HepG2 (cell line): ENCODE measurements at regions not wholly inside any gene's neighbourhood (a gene's known extent, or its start where the extent isn't known, plus 50 kb on each side); places are given as distances from the start of the nearest gene placed in this dataset.

ENCODE experiments used
- ATAC-seq: fragments of 200-7000 bp; cut with Tn5 transposase; 3 replicates; pipeline ENCODE4 v1.9.1; 2020; ENCODE audit warnings: mild to moderate bottlenecking, moderate library complexity
- BruUV-seq: library from RNA; stranded (reverse); fragments of 400-500 nt; replicated peaks from 2 replicates; lab custom pipeline; 2021; lab: Mats Ljungman, UMichigan
- CTCF ChIA-PET: fragments of 300-600 bp; formaldehyde crosslinking; extraction: SDS; loops from one replicate; lab custom pipeline; 2021; ENCODE audit warnings: low total read pairs, inconsistent platforms, low intra/inter-chr PET ratio; lab: Yijun Ruan, JAX
- POLR2A ChIA-PET: fragments of 350-600 bp; sonication (Branson Sonifier 250); formaldehyde crosslinking; loops from one replicate; lab custom pipeline; 2020; ENCODE audit warnings: antibody characterized with exemption, inconsistent platforms; lab: Yijun Ruan, JAX
- DNase-seq: peaks from one replicate; pipeline ENCODE4 v3.0.0-alpha.2; 2015; ENCODE audit warnings: low spot score
- FAIRE-seq: peaks from 3 replicates; lab custom pipeline; 2011; peaks lifted over from hg19 to GRCh38; lab: Jason Lieb, UNC
- H2AFZ ChIP-seq: one replicate; pipeline ENCODE4 v1.6.1; 2011; ENCODE audit warnings: low read length, inconsistent platforms
- H3K27ac ChIP-seq: fragments of 300-600 bp; 3 replicates; pipeline ENCODE4 v1.8.0; 2011; ENCODE audit warnings: mixed run types, mild to moderate bottlenecking, mixed read lengths, low read length, inconsistent platforms; ENCODE audit not compliant: insufficient read depth; ENCODE audit errors: extremely low read length
- H3K27me3 ChIP-seq, 2 experiments: fragments of 200-600 bp in 1 of 2; 2 replicates in 1 of 2; 3 replicates in 1 of 2; pipeline versions ENCODE4 v1.6.0 to v1.8.0; 2011; ENCODE audit warnings: low read length in 2 of 2, mild to moderate bottlenecking in 2 of 2, moderate library complexity in 2 of 2, inconsistent platforms in 1 of 2; ENCODE audit not compliant: insufficient read depth in 2 of 2, control insufficient read depth in 1 of 2
- H3K36me3 ChIP-seq, 2 experiments: fragments of 200-600 bp in 1 of 2; replicated peaks in 1 of 2; 2 replicates in 1 of 2; 3 replicates in 1 of 2; pipeline versions ENCODE4 v1.5.1 to v1.8.0; 2011; ENCODE audit warnings: low read length in 2 of 2, inconsistent platforms in 1 of 2; ENCODE audit not compliant: insufficient read depth in 2 of 2, control insufficient read depth in 1 of 2
- H3K4me1 ChIP-seq: 2 replicates; pipeline ENCODE4 v1.5.1; 2012; ENCODE audit warnings: low read length, inconsistent platforms; ENCODE audit not compliant: insufficient read depth
- H3K4me2 ChIP-seq: 2 replicates; pipeline ENCODE4 v1.6.0; 2011; ENCODE audit warnings: low read depth, low read length, inconsistent platforms
- H3K4me3 ChIP-seq, 3 experiments: fragments of 200-600 bp in 1 of 3; sonication (generic), shearing (Covaris generic) in 1 of 3; replicated peaks in 1 of 3; 2 replicates each; pipeline ENCODE4 v1.5.1; 2011 to 2016; ENCODE audit warnings: low read length in 3 of 3, inconsistent platforms in 2 of 3, low read depth in 2 of 3, mild to moderate bottlenecking in 2 of 3, control low read depth in 1 of 3, mixed read lengths in 1 of 3; ENCODE audit not compliant: insufficient read depth in 1 of 3
- H3K79me2 ChIP-seq: one replicate; pipeline ENCODE4 v1.6.1; 2011; ENCODE audit warnings: low read length, inconsistent platforms; ENCODE audit not compliant: insufficient read depth
- H3K9ac ChIP-seq: 2 replicates; pipeline ENCODE4 v1.6.0; 2011; ENCODE audit warnings: mild to moderate bottlenecking, low read depth, low read length, inconsistent platforms; ENCODE audit not compliant: insufficient read depth
- H3K9me3 ChIP-seq: 2 replicates; pipeline ENCODE4 v1.5.1; 2012; ENCODE audit warnings: mild to moderate bottlenecking, low read length
- H4K20me1 ChIP-seq: 2 replicates; pipeline ENCODE4 v1.6.0; 2011; ENCODE audit warnings: inconsistent platforms, mild to moderate bottlenecking, low read length, moderate library complexity; ENCODE audit not compliant: insufficient read depth
- ARNTL ChIP-seq: sonication (generic); formaldehyde crosslinking; IDR thresholded peaks from 2 replicates; pipeline ENCODE4 v1.4.0; 2020; ENCODE audit warnings: mild to moderate bottlenecking, missing genetic modification reagents
- CEBPB ChIP-seq: IDR thresholded peaks from 2 replicates; pipeline ENCODE4 v1.6.1; 2011; ENCODE audit warnings: low read depth, low read length, improper control_type of control experiment, borderline replicate concordance
- FOXA1 ChIP-seq, 2 experiments: fragments of 450-650 bp in 1 of 2; sonication (generic) in 1 of 2; formaldehyde crosslinking in 1 of 2; IDR thresholded peaks; 2 replicates each; pipeline versions ENCODE4 v1.4.0 to v1.6.1; 2016 to 2020; ENCODE audit warnings: missing genetic modification reagents in 1 of 2
- GFI1 ChIP-seq: sonication (generic); formaldehyde crosslinking; IDR thresholded peaks from 2 replicates; pipeline ENCODE4 v1.5.0; 2020; ENCODE audit warnings: missing genetic modification reagents, mild to moderate bottlenecking, borderline replicate concordance
- GPN1 ChIP-seq: sonication (generic); formaldehyde crosslinking; IDR thresholded peaks from 2 replicates; pipeline ENCODE4 v1.5.1; 2020; ENCODE audit warnings: missing genetic modification reagents, borderline replicate concordance
- HOXA5 ChIP-seq: sonication (generic); formaldehyde crosslinking; IDR thresholded peaks from 2 replicates; pipeline ENCODE4 v1.4.0; 2020; ENCODE audit warnings: missing genetic modification reagents
- MAFG ChIP-seq: sonication (generic); formaldehyde crosslinking; IDR thresholded peaks from 2 replicates; pipeline ENCODE4 v1.5.1; 2020; ENCODE audit warnings: mild to moderate bottlenecking, missing genetic modification reagents
- NCOA2 ChIP-seq: sonication (generic); formaldehyde crosslinking; IDR thresholded peaks from 2 replicates; pipeline ENCODE4 v1.8.0; 2022; ENCODE audit warnings: inconsistent platforms
- PHF21A ChIP-seq: sonication (generic); formaldehyde crosslinking; IDR thresholded peaks from 2 replicates; pipeline ENCODE4 v1.5.0; 2020; ENCODE audit warnings: mild to moderate bottlenecking, missing genetic modification reagents
- PHF5A ChIP-seq: IDR thresholded peaks from one replicate; pipeline ENCODE4 v1.6.1; 2018; ENCODE audit warnings: low read depth, missing genetic modification reagents; ENCODE audit not compliant: unreplicated experiment
- PPARG ChIP-seq: conservative IDR thresholded peaks from 2 replicates; pipeline ENCODE4 v1.6.1; 2016; ENCODE audit warnings: missing biosample characterization, missing genetic modification reagents
- RAD21 ChIP-seq: fragments of 450-650 bp; formaldehyde crosslinking; IDR thresholded peaks from 2 replicates; pipeline ENCODE4 v1.5.0; 2020; ENCODE audit warnings: mild to moderate bottlenecking
- ZBTB42 ChIP-seq: sonication (generic); formaldehyde crosslinking; IDR thresholded peaks from 2 replicates; pipeline ENCODE4 v1.5.0; 2020; ENCODE audit warnings: mild to moderate bottlenecking, missing genetic modification reagents
- ZNF230 ChIP-seq: sonication (generic); formaldehyde crosslinking; IDR thresholded peaks from 2 replicates; pipeline ENCODE4 v1.4.0; 2020; ENCODE audit warnings: mild to moderate bottlenecking, missing genetic modification reagents
- ZNF275 ChIP-seq: sonication (generic); formaldehyde crosslinking; IDR thresholded peaks from 2 replicates; pipeline ENCODE4 v1.8.0; 2022; ENCODE audit warnings: missing genetic modification reagents, mild to moderate bottlenecking, inconsistent platforms, borderline replicate concordance
- ZNF546 ChIP-seq: sonication (generic); formaldehyde crosslinking; conservative IDR thresholded peaks from 2 replicates; pipeline ENCODE4 v1.8.1; 2023; ENCODE audit warnings: mild to moderate bottlenecking, missing genetic modification reagents
- ZSCAN12 ChIP-seq: sonication (generic); formaldehyde crosslinking; IDR thresholded peaks from 2 replicates; pipeline ENCODE4 v1.9.0; 2021; ENCODE audit warnings: mild to moderate bottlenecking, missing genetic modification reagents
- WGBS: methylation state at CpG from one replicate; pipeline ENCODE4 v1.1.6; 2017; ENCODE audit warnings: low lambda C conversion rate; 5-methylcytosine and 5-hydroxymethylcytosine counted together
- in situ Hi-C: cut with HindIII; loops from 2 replicates; pipeline ENCODE4 v1.10.0; 2017; ENCODE audit warnings: low pct_unique_long_range_greater_than_20kb; ENCODE audit not compliant: extremely low pct_ligation_motif_present
- intact Hi-C: fragments of 100-400 bp; cut with micrococcal nuclease; formaldehyde crosslinking; loops from one replicate; pipeline ENCODE4 v1.10.0; 2022; ENCODE audit not compliant: unreplicated experiment
- TF ChIP-seq, protein P1 (sequence below): sonication (generic); formaldehyde crosslinking; IDR thresholded peaks from 2 replicates; pipeline ENCODE4 v1.8.0; 2022; ENCODE audit warnings: missing genetic modification reagents, low read depth, mild to moderate bottlenecking, borderline replicate concordance
- TF ChIP-seq, protein P2 (sequence below): IDR thresholded peaks from 2 replicates; pipeline ENCODE4 v1.4.0; 2020; ENCODE audit warnings: mild to moderate bottlenecking, missing genetic modification reagents

GRCh38 chr7:117937753-117938483 is 64.7 kb upstream of the CTTNBP2 start:
- no peaks in the 10 kb centered on the region for H3K27me3 ChIP-seq
- in situ Hi-C loops = no loop called here
- FAIRE-seq (peak; percentile 63), ATAC-seq (peak; percentile 84), DNase-seq (peak; percentile 43)
- no peaks in the 10 kb centered on the region for H3K9me3 ChIP-seq
- no peak overlapping the region for H3K4me2 ChIP-seq
- no peak overlapping the region for H2AFZ ChIP-seq
- CTCF ChIA-PET = no interaction called here
- WGBS = 0% methylated on average over 2 of the region's 2 CpGs
- no peaks in the 10 kb centered on the region for H4K20me1 ChIP-seq
- no peaks in the 10 kb centered on the region for H3K36me3 ChIP-seq
- no peak overlapping the region for H3K27ac ChIP-seq
- H3K4me1 ChIP-seq = peaks cover 5% of the 10 kb centered on the region; the same call in 1 of the 2 replicates
- no peak overlapping the region for H3K4me3 ChIP-seq
- intact Hi-C loops = no loop called here
- no TSS peak for BruUV-seq
- no peak overlapping the region for H3K9ac ChIP-seq
- POLR2A ChIA-PET = no interaction called here
- H3K79me2 ChIP-seq = no peaks in the 10 kb centered on the region
- TF ChIP-seq, protein P1, sequence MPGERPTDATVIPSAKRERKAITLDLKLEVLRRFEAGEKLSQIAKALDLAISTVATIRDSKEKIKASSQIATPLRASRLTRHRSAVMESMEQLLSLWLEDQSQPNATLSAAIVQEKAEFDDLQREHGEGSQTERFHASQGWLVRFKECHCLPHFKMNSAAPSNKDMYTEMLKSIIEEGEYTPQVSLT (CRISPR knock-in tag) = no peak
- TF ChIP-seq ZSCAN12 (no peak), GPN1 (CRISPR knock-in tag) (no peak), ZBTB42 (no peak), PHF21A (CRISPR knock-in tag) (no peak), PHF5A (CRISPR knock-in tag) (no peak), ZNF275 (no peak), GFI1 (CRISPR knock-in tag) (no peak), ZNF546 (CRISPR knock-in tag) (no peak), PPARG (CRISPR knock-in tag) (no peak), MAFG (no peak), ZNF230 (CRISPR knock-in tag) (no peak), CEBPB (peak; percentile 61; the same call in 1 of the 2 replicates), NCOA2 (CRISPR knock-in tag) (peak; percentile 27; the same call in 1 of the 2 replicates), ARNTL (CRISPR knock-in tag) (no peak), FOXA1 (IDR thresholded peaks at IDR 0.05) (no peak), FOXA1 (CRISPR knock-in tag; IDR thresholded peaks at IDR 0.05) (peak; percentile 70; the same call in 1 of the 2 replicates), RAD21 (CRISPR knock-in tag) (no peak), HOXA5 (CRISPR knock-in tag) (no peak)
- TF ChIP-seq, protein P2, sequence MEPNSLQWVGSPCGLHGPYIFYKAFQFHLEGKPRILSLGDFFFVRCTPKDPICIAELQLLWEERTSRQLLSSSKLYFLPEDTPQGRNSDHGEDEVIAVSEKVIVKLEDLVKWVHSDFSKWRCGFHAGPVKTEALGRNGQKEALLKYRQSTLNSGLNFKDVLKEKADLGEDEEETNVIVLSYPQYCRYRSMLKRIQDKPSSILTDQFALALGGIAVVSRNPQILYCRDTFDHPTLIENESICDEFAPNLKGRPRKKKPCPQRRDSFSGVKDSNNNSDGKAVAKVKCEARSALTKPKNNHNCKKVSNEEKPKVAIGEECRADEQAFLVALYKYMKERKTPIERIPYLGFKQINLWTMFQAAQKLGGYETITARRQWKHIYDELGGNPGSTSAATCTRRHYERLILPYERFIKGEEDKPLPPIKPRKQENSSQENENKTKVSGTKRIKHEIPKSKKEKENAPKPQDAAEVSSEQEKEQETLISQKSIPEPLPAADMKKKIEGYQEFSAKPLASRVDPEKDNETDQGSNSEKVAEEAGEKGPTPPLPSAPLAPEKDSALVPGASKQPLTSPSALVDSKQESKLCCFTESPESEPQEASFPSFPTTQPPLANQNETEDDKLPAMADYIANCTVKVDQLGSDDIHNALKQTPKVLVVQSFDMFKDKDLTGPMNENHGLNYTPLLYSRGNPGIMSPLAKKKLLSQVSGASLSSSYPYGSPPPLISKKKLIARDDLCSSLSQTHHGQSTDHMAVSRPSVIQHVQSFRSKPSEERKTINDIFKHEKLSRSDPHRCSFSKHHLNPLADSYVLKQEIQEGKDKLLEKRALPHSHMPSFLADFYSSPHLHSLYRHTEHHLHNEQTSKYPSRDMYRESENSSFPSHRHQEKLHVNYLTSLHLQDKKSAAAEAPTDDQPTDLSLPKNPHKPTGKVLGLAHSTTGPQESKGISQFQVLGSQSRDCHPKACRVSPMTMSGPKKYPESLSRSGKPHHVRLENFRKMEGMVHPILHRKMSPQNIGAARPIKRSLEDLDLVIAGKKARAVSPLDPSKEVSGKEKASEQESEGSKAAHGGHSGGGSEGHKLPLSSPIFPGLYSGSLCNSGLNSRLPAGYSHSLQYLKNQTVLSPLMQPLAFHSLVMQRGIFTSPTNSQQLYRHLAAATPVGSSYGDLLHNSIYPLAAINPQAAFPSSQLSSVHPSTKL (CRISPR knock-in tag) = peak; percentile 33; the same call in 1 of the 2 replicates
